GM12878 (cell line): ENCODE measurements at regions not wholly inside any gene's neighbourhood (a gene's known extent, or its start where the extent isn't known, plus 50 kb on each side); places are given as distances from the start of the nearest gene placed in this dataset.

Source experiments
- ATF2 ChIP-seq: IDR thresholded peaks from 2 replicates; pipeline ENCODE4 v1.6.1; 2012; ENCODE audit warnings: low read length, inconsistent platforms
- ATF3 ChIP-seq: IDR thresholded peaks from 2 replicates; pipeline ENCODE4 v1.6.1; 2011; ENCODE audit warnings: low read depth, mild to moderate bottlenecking, low read length, moderate library complexity, borderline replicate concordance; ENCODE audit errors: extremely low read depth
- BCLAF1 ChIP-seq: fragments of 450-650 bp; IDR thresholded peaks from 2 replicates; pipeline ENCODE4 v1.6.1; 2017; ENCODE audit warnings: antibody characterized with exemption, mild to moderate bottlenecking, moderate library complexity
- BMI1 ChIP-seq: fragments of 450-650 bp; IDR thresholded peaks from 2 replicates; pipeline ENCODE4 v1.6.1; 2016; ENCODE audit warnings: mild to moderate bottlenecking, moderate library complexity, borderline replicate concordance
- CBX5 ChIP-seq: sonication (generic); IDR thresholded peaks from 2 replicates; pipeline ENCODE4 v1.6.1; 2016; ENCODE audit warnings: low read depth, moderate library complexity, mild to moderate bottlenecking, inconsistent platforms
- EZH2 ChIP-seq: IDR thresholded peaks from 2 replicates; pipeline ENCODE4 v1.6.1; 2012; ENCODE audit warnings: low read depth, mild to moderate bottlenecking, control low read depth, inconsistent platforms, low read length, borderline replicate concordance; ENCODE audit not compliant: control insufficient read depth
- IKZF2 ChIP-seq, 2 experiments: fragments of 450-650 bp; IDR thresholded peaks; 2 replicates each; pipeline ENCODE4 v1.6.1; 2017; ENCODE audit warnings: mild to moderate bottlenecking in 2 of 2, moderate library complexity in 2 of 2
- KLF5 ChIP-seq: fragments of 450-650 bp; IDR thresholded peaks from 2 replicates; pipeline ENCODE4 v1.6.1; 2014; ENCODE audit warnings: mild to moderate bottlenecking; ENCODE audit not compliant: partially characterized antibody
- MXI1 ChIP-seq: fragments of 150-350 bp; IDR thresholded peaks from 2 replicates; pipeline ENCODE4 v1.6.1; 2011; ENCODE audit warnings: low read depth, mild to moderate bottlenecking, inconsistent platforms, low read length, improper control_type of control experiment
- NR2C1 ChIP-seq: fragments of 450-650 bp; IDR thresholded peaks from 2 replicates; pipeline ENCODE4 v1.6.1; 2017; ENCODE audit warnings: antibody characterized with exemption, mild to moderate bottlenecking, moderate library complexity
- POLR2A ChIP-seq: IDR thresholded peaks from 2 replicates; pipeline ENCODE4 v1.6.1; 2011; ENCODE audit warnings: low read depth, mild to moderate bottlenecking, low read length
- RB1 ChIP-seq: fragments of 450-650 bp; formaldehyde crosslinking; IDR thresholded peaks from 2 replicates; pipeline ENCODE4 v1.6.1; 2017; ENCODE audit warnings: mild to moderate bottlenecking, borderline replicate concordance
- SMAD1 ChIP-seq: fragments of 450-650 bp; IDR thresholded peaks from 2 replicates; pipeline ENCODE4 v1.6.1; 2018; ENCODE audit warnings: mild to moderate bottlenecking, low read depth; ENCODE audit not compliant: partially characterized antibody
- SMAD5 ChIP-seq: IDR thresholded peaks from 2 replicates; pipeline ENCODE4 v1.6.1; 2016; ENCODE audit warnings: antibody characterized with exemption, low read depth
- ZNF384 ChIP-seq: IDR thresholded peaks from 2 replicates; pipeline ENCODE4 v1.6.1; 2012; ENCODE audit warnings: low read depth, mild to moderate bottlenecking, low read length, improper control_type of control experiment, borderline replicate concordance
- ZNF622 ChIP-seq: fragments of 450-650 bp; IDR thresholded peaks from 2 replicates; pipeline ENCODE4 v1.6.1; 2017; ENCODE audit warnings: mild to moderate bottlenecking, inconsistent platforms
- TF ChIP-seq, protein P1 (sequence below): fragments of 450-650 bp; IDR thresholded peaks from 2 replicates; pipeline ENCODE4 v1.6.1; 2017; ENCODE audit warnings: mild to moderate bottlenecking, moderate library complexity
- TF ChIP-seq, protein P2 (sequence below): fragments of 450-650 bp; conservative IDR thresholded peaks from 2 replicates; pipeline ENCODE4 v1.6.1; 2017; ENCODE audit warnings: mild to moderate bottlenecking, moderate library complexity
- TF ChIP-seq, protein P3 (sequence below): fragments of 450-650 bp; IDR thresholded peaks from 2 replicates; pipeline ENCODE4 v1.6.1; 2014; ENCODE audit warnings: mild to moderate bottlenecking

GRCh38 chr13:50236898-50237318 is 221.7 kb downstream of the KCNRG start (continued):
- TF ChIP-seq BCLAF1 (no peak), NR2C1 (no peak), ATF3 (no peak), SMAD5 (no peak), RB1 (no peak), ATF2 (peak; percentile 99), ZNF622 (no peak), CBX5 (peak; percentile 92), MXI1 (no peak), ZNF384 (peak; percentile 51; the same call in 1 of the 2 replicates), EZH2 (no peak), KLF5 (no peak), SMAD1 (no peak), POLR2A (no peak), IKZF2 (IDR thresholded peaks at IDR 0.05) (peak; percentile 91 to 93), BMI1 (peak; percentile 81)
- TF ChIP-seq, protein P1, sequence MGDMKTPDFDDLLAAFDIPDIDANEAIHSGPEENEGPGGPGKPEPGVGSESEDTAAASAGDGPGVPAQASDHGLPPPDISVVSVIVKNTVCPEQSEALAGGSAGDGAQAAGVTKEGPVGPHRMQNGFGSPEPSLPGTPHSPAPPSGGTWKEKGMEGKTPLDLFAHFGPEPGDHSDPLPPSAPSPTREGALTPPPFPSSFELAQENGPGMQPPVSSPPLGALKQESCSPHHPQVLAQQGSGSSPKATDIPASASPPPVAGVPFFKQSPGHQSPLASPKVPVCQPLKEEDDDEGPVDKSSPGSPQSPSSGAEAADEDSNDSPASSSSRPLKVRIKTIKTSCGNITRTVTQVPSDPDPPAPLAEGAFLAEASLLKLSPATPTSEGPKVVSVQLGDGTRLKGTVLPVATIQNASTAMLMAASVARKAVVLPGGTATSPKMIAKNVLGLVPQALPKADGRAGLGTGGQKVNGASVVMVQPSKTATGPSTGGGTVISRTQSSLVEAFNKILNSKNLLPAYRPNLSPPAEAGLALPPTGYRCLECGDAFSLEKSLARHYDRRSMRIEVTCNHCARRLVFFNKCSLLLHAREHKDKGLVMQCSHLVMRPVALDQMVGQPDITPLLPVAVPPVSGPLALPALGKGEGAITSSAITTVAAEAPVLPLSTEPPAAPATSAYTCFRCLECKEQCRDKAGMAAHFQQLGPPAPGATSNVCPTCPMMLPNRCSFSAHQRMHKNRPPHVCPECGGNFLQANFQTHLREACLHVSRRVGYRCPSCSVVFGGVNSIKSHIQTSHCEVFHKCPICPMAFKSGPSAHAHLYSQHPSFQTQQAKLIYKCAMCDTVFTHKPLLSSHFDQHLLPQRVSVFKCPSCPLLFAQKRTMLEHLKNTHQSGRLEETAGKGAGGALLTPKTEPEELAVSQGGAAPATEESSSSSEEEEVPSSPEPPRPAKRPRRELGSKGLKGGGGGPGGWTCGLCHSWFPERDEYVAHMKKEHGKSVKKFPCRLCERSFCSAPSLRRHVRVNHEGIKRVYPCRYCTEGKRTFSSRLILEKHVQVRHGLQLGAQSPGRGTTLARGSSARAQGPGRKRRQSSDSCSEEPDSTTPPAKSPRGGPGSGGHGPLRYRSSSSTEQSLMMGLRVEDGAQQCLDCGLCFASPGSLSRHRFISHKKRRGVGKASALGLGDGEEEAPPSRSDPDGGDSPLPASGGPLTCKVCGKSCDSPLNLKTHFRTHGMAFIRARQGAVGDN, result no peak
- TF ChIP-seq, protein P2, sequence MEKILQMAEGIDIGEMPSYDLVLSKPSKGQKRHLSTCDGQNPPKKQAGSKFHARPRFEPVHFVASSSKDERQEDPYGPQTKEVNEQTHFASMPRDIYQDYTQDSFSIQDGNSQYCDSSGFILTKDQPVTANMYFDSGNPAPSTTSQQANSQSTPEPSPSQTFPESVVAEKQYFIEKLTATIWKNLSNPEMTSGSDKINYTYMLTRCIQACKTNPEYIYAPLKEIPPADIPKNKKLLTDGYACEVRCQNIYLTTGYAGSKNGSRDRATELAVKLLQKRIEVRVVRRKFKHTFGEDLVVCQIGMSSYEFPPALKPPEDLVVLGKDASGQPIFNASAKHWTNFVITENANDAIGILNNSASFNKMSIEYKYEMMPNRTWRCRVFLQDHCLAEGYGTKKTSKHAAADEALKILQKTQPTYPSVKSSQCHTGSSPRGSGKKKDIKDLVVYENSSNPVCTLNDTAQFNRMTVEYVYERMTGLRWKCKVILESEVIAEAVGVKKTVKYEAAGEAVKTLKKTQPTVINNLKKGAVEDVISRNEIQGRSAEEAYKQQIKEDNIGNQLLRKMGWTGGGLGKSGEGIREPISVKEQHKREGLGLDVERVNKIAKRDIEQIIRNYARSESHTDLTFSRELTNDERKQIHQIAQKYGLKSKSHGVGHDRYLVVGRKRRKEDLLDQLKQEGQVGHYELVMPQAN, result no peak
- TF ChIP-seq, protein P3, sequence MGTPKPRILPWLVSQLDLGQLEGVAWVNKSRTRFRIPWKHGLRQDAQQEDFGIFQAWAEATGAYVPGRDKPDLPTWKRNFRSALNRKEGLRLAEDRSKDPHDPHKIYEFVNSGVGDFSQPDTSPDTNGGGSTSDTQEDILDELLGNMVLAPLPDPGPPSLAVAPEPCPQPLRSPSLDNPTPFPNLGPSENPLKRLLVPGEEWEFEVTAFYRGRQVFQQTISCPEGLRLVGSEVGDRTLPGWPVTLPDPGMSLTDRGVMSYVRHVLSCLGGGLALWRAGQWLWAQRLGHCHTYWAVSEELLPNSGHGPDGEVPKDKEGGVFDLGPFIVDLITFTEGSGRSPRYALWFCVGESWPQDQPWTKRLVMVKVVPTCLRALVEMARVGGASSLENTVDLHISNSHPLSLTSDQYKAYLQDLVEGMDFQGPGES, result no peak
